GM19351 (cell line): ENCODE measurements at regions not wholly inside any gene's neighbourhood (a gene's known extent, or its start where the extent isn't known, plus 50 kb on each side); places are given as distances from the start of the nearest gene placed in this dataset.

Experiments
- ATAC-seq: cut with Tn5 transposase; IDR thresholded peaks from one replicate; pipeline ENCODE4 v1.9.1; 2021; ENCODE audit warnings: mild to moderate bottlenecking, moderate library complexity; ENCODE audit not compliant: unreplicated experiment

DNA sequence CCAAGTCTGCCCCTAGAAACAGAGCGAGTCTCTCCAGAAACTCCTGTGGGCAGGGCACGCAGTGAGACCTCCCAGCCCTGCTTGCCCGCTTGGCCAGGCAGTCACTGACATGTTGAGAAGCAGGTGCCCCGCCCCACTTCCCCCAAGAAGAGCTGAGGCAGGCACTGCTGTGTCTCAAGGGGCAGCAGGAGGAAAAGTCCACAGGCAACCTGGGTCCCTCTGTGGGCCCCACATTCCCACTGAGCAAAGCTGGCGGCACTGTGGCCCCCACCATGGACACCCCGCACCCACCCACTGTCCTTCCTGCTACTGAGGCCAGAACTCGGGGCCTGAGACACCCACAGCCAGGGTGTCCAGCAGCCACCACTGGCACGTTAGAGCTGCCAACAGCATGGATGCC, 137.3 kb upstream of the NKX1-1 start:
- ATAC-seq: no peak

DNA sequence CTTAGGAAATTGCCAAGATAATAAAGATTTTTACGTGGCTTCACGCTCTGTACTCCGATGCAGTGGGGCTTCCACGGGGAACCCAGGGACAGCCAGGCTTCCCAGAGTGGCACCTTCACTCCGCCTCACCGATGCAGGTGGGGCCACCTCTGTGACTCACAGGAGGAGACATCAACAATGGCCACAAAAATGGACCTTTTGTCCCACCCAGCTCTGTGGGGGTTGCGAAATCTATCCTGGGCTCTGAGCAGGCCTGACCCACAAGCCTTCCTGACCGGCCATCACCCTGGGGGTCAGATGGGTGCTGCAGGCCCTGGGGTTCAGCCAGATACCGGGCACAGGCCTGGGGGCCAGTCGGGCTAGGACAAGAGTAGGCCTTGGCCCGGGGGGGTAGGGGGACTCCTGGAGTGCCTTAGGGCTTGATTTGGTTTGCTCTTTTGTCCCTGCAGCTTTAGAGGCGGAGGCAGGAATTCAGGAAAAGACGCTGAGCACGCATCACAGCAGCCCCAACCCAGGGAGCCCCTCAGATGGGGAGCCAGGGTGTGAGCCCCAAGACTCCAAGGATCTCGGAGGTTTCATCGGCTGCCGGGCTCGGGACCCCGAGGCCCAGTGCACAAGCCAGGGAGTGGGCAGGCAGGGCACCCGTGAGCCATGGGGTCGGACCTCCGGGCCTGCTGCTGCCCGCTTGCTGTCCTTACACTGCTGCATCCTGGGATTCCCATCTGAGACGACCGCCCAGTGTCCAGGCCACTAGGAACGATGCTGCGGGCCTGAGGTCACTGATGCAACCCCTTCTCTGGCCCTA, 136.5 kb upstream of the NKX1-1 start:
- no peak for ATAC-seq

DNA sequence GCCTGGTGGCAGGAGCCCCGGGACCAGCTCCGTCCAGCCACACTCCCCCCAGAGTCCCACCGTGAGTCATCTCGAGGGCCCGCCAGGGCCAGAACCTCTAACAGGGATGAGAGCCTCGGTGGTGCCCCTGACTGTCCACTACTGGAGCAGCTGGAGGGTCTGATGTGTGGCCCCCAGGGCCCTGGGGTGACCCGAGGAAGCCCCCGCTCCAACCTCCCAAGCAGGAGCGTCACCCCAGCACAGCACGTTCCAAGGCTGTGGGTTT, 135.9 kb upstream of the NKX1-1 start:
- ATAC-seq: no peak

DNA sequence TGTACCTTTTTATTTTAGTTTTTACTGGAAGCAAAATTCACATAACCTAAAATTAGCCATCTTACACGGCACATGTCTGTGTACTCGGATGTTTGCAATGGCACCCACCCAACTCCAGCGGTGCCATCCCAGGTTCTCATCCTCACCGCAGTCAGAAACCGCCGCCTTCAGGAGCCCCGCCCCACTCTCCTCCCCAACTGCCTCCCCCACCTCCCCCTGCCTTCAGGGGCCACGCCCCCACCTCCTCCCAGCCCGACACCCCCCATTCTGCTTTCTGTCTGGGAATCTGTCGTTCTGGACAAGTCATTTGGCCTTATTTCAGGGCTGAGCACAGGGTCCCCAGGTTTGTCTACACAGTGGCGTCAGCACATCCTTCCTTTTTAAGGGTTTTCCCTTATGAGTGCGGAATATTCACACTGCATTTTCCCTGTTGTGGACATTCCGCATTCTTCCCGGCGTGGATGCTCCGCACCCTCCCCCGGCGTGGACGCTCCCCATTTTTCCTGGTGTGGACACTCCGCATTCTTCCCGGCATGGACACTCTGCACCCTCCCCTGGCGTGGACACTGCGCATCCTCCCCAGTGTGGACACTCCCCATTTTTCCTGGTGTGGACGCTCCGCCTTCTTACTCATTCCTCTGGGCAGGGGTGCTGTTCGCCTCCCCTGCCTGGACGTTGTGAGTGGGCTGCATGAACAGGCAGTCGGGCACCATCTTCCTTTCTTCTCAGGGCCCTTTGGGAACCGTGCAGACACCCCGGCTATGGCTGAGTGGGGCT, 135.4 kb upstream of the NKX1-1 start:
- no peak for ATAC-seq

DNA sequence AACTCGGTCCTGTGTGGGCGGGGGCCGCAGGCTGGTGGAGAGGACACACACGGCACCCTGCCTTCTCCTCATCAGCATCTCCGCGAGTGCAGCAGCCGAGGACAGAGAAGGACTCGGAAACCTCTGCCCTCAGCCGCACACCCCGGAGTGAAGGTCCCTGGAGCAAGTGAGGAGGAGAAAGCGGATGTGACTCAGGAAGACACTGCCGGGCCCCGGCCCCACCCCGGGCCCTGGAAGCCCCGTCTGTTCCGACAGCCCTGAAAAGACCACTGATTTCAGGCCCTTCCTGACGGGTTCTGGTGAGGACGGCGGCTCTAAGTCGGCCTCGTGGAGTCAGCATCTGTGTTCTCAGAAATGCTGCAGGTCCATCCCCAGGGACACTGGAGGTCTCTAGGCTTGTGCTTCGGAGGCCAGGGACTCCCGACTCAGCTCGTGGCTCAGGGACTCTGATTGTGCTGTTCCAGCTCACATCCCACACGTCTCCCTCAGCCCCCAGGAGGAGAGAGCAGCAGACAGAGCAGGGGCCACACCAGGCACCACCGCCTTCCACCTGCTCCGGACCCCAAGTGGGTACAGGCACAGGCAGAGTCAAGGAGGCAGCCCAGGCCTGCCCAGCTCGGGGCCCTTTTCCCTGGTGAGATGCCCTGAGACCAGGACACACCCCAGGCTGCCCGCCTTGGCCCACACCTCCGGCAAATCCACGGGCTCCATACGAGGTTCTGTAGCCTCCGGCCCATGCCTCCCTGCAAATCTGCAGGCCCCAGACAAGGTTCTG, 134.5 kb upstream of the NKX1-1 start:
- ATAC-seq: no peak

DNA sequence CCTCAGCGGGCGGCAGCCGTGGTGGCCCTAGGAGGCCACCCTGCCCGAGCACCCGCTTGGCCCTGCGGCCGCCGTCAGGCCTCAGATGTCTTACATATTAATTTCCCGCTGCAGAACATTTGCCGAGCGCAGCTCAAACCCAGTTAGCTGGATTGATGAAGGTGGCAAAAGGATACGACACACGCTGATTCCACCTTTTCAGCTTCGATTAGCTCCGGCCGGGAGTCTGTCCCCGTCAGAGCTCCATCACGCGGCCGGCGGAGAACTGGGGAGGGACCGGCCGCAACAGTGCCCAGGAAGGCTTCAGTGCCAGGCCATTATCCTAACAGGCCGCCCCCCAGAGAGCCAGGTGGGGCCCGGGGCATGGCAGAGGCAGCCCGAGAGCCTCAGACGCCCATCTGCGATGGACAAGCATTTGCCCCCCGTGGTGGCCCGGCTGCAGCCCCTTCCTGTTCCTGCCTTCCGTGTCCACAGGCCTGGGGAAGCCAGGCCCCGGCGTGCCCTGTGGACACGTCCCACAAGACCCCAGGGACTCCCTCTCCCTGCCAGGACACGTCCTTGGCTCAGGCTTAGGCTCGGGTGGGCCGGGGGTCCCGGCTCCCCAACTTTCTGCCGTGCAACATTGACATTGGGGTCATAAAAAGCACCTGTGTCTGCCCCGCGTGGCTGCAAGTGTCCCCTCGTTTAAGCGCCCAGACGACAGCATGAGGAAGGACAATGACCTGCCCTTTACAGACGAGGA, 133.8 kb upstream of the NKX1-1 start:
- no peak for ATAC-seq

DNA sequence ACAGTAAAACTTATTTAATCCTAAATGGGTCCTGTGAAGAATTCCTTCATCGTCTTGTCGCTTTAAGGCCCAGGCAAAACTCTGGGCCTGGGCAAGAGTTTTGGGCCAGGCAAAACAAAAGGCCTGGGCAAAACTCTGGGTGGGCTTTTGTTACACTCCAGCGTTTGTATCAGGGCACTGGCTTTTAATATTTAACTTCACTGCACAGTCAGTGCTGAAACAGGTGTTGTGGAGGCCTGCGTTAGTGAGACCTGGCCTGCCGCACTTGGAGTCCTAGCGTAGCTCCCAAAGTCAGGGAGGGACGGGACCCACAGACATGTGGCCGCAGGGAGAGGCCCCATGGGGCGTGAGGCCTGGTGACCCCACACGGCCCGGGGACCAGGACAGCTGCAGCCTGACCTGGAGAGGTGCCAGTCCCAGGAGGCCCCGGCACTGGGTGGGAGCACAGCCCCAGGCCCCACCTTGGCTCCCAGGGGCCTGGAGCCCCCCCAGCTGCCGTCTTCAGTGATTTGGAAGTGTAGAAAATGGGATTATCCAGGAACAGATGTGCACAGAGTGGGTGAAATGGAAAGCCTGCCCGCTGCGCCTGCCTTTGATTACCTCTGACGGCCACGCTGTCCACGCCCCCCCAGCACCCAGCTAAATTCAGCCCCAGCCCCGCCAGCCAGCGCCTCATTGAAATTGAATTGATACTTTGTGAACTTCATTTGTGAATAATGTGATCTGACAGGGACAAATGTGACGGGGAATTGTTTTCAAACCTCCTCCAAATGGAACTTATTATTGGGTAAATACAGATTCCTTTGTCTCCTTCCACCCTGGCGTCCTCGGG, 132.9 kb upstream of the NKX1-1 start:
- no peak for ATAC-seq

DNA sequence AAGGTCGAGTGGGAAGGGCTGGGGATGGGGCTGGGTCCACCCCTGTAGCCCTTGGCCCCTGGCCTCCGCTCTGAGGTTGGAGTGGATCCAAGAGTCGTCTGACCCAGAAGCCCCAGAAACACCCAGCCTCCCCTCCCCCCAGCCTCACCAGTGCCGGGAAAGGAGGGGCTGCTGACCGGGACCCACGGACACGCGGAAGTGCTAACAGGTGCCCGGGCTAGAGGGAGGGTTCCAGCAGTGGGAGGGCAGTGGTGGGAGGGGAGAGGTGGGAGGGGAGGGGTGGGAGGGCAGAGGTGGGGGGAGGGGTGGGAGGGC, 131.8 kb upstream of the NKX1-1 start:
- ATAC-seq: no peak

DNA sequence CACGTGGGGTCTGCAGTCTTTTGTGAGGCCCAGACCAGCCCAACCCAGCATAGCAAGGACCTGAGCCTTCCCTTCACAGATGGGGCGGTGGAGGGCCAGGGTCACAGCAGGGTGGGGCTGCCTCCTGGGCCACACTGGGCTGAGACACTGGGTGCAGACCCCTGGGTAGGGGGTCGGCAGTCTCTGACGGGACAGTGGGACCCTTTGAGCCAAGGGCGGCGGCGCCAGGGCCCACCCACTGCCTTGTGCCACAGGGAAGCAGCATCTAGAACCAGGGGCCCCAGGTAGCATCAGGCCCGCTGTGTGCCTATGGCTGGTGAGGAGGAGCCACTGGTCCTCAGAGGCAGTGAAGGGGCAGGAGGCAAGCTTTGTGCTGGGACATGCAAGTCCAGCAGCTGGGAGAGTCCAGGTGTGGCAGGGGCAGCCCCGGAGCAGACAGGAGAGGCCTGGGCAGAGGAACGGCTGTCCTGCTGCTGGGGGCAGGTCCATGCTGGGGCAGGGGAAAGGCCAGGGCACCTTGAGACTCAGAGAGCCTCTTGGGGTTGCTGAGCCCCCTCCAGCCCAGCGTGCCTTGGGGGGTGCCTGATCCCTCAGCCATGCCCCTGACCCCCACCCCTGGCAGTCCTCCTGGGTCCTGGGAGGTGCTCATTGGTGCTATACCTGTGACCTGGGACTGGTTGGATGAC, 131.3 kb upstream of the NKX1-1 start:
- ATAC-seq: no peak

DNA sequence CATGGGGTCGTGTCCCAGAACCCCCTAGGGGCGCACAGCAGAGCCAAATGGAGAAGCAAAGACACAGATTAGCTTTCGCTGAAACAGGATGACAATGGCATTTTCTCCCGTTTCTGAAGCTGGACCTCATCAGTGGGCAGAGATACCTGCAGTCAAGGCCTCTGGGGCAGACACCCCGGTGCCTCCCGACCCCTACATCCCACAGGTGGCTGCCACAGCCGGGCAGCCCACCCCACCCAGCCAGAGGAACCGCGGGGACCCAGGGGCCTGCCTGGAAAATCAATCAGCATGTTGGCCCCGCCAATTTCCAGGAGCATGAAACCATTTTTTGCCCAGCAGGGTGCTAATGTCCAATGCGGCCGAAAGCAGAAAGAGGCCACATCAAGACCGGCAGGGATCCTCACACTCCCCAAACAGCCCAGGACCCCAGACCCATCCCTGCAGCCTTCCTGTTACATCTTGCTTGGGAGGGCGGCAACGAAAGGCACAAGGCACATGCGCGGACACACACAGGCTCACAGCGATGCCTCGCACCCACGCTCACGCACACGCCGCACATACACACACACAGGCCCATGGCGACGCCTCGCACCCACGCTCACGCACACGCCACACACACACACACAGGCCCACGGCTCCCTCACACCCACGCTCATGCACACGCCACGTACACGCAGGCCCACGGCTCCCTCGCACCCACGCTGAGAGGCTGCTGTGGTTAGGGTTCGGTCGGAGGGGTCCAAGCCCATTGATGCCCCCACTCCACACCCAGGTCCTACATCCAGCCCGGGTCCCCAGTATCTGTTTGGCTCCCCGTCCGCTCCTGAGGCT, 130.6 kb upstream of the NKX1-1 start:
- no peak for ATAC-seq

DNA sequence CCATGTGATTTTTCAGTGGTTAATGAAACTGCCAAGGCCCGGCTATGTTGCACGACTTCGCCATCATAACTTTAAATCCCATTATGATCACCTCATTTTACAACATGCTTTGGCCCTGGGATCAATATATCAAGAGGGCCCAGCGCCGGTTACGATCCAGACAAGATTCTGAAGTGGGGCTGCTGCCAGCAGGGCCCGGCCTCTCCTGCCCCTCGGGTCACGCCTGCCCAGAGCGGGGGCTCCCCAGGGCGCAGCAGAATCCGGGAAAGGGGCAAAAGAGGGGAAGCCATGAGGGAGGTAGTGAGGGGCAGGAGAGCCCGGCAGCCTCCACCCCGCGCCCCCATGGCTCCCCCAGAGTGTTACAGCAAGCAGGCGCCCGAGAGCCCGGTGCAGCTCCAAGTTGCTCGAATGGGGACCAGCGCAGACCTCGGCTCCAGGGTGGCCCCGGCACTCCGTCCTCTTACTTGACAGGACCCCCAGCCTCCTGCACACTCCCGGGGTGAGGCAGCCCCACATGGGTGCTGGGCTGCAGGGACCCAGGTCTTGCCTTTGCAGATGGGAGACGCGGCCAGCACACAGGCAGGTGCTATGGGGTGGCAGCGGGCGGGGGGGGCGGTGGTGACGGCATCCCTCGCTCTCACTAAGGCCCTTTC, 129.8 kb upstream of the NKX1-1 start:
- ATAC-seq: no peak

DNA sequence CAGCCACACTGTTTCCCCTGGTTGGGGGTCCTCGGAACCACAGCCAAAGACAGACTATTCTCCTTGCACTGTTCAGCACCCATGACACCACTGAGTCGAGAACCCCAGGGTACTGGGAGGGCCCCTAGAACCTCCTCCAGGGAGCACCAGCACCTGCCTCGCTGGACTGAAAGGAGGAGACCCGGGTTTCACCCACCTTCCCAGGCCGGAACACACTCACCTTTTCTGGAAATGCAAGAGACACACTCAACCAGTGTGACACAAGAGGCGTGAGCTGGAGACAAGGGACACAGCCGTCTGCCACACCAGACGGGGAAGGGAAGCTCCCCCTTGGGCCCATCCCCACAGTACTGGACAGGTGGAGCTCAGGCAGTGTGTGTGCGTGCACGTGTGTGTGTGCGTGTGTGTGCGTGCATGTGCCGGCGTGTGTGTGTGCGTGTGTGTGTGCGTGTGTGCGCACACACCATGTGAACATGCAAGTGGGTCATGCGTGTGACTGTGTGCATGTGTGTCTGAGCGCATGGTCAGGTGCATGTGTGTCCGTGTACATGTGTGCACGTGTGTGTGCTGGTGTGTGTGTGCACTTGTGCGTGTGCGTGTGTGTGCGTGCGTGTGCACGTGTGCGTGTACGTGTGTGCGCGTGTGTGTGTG, 128.8 kb upstream of the NKX1-1 start:
- no peak for ATAC-seq

DNA sequence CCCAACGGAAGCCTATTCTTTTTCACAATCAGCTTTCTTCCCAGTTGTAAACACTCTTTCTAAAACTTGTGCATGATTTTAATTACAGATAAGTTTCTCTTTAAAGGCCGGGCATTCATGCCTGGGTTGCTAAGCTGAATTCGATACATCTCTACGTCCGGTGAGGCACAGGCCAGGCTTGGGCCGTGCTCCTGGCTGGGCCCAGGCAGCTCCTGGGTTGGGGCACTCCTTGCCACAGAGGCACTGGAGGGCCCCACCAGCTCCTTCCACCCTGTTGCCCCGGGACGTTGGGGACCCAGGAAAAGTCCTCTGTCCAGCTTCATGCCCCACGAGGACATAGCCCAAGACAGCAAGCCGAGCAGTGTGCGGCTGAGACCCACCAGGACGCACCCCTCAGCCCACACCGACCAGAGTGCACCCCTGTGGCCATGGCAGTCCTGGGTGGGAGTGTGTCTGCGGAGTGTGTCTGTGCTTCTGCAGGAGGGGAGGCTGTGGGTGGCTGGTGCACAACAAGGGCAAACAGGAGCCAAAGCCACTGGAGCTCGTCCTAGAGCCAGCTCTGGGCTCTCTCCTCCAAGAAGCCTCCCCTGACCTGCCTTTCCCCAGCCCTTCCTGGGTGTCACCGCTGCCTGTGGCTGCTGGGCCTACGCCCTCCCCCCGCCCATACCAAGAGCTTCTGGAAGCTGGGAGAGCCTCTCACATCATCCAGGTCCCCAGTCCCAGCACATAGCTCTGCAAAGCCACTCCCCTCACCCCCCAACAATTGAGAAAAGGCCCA, 128.0 kb upstream of the NKX1-1 start:
- ATAC-seq: no peak

DNA sequence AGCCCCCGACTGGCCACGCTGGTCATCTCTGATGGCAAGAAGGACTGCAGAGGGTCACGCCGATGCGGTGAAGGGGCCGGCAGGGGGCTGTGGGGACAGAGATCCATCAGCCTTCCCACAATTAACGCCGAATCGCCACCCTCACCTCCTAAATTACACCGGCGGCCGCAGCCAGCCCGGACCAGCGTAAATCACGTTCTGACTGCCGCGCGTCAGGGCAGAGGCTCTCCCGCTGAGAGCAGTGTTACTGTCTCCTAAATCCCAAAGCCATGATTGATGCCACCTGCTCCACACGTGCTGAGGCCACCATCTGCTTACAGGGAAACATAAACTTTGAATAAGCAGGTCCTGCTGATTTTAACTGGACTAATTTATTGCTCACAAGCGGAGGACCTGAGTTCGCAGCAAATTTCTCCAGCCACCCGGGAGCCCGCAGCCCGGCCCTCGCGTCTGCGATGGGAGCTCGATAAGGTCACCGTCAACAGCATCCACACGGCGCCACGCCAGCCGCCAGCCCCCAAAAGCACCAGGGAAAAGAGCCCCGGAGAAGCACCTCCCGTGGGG, 127.3 kb upstream of the NKX1-1 start:
- ATAC-seq: no peak

DNA sequence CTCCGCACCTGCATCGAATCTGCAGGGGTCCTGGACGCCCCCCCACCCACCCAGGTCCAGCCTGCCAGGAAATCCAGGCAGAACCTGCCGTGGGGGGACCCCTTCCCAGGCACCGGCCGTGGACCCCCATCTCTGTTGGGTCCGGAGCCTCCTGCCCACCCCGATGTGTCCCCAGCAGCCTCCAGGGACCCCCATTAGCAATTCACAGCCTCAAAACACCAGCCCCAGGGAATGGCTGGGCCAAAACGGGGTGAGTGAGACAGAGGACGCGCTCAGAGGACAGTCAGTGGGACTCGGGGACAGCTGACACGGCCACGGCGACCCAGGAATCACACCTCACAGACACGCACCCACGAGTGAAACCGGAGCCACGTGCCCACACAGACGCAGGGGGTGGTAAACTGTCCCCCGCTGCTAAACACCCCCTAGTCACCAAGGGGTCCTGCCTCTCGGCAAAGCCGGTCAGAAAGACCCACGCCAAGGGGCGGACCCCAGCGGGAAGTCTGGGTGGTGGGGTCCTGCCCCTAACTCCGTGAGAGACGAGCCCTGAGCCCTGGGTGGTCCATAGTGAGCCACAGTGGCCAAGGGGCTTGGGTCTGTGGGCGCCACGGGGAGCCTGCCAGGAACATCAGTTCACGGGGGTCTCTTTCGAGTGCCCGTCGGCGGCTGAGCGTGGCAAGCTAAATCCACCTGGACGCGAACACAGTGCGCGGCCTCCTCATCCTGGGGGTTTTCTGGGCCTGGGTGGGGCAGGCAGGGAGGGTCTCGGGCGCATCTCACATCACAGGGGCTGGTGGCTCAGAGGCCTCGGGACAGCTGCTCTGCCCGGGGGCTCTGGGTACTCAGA, 126.5 kb upstream of the NKX1-1 start:
- ATAC-seq: no peak
